ENCODE measurements at regions not wholly inside any gene's neighbourhood (a gene's known extent, or its start where the extent isn't known, plus 50 kb on each side); places are given as distances from the start of the nearest gene placed in this dataset.

DNA sequence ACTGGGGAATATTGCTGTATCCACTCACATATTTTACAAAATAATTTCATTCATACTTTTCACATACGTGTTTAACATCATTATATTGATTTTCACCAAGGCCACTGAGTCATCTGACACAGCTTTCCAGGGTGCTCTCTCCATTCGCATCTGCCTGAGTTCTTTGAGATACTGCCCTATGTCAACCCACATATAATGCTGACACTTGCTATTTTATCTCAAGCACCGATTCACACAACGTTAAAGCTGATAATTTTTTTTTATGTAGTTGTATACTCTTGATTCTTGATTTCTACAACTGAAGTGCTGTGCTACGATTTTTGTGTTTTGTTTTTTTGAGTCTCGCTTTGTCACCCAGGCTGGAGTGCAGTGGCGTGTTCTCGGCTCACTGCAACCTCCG is 249.8 kb upstream of the CDIN1 start:
- no peak for DNase-seq (ENCODE audit: low read depth, low spot score)
- no peak overlapping the region for H3K4me3 ChIP-seq (ENCODE audit: low read length)

- no peak for DNase-seq (ENCODE audit: low read depth, low spot score)
- no peak overlapping the region for H3K4me3 ChIP-seq (ENCODE audit: low read length)
Observed at GRCh38 chr15:36330598-36330997, 248.8 kb upstream of the CDIN1 start.

DNA sequence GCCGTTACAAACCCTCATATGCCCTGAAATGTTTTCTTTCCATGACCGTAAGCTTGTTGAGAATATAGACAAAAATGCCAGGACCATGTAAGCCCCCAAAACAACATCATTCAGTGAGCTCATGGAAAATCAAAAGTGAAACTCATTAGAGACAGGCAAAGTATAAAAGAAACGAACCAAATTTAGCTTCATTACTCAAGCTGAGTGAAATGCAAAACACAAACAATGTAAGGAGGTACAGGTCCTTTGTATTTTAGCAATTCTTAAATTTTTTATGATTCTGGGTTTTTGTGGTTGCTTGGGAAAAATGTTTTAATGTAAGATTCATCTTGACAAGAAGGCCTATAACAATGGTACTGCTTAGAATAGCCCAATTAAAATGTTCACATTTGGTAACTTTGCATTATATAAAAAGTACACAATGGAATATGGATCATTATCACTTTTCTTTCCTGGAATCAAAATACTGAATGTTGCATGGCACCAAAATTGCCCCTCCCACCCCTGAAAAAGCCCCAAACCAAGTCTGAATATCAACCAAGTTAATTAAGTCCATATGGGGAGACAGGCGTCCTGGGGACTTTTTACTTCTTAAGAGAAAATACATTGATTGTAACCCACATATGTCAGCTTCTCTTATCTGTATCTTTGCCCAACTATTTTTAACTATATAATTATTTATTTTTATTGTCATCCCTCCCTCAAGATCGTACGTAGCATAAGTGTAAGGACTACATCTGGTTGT is 247.7 kb upstream of the CDIN1 start:
- DNase-seq (ENCODE audit: low read depth, low spot score), result no peak
- no peak overlapping the region for H3K4me3 ChIP-seq (ENCODE audit: low read length)

DNA sequence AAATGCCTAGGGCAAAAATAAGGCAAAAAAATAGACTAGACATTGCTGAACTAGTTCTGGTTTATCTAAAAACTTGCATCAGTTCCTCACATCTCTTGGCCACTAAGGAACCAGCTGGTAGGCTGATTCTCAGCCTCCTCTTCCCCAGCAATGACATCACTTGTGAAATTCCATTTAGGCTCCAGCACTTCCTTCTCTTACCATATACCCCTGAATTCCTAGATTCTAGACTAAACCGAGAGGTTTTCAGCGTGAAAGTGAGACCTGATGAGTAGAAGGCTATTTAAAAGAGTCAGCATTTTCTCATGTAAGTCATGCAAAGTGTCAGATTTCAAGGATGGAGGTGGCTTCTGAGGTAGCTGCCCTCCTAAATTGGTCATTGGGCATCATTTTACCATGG is 247.1 kb upstream of the CDIN1 start:
- DNase-seq (ENCODE audit: low read depth, low spot score), result no peak
- no peak overlapping the region for H3K4me3 ChIP-seq (ENCODE audit: low read length)

DNA sequence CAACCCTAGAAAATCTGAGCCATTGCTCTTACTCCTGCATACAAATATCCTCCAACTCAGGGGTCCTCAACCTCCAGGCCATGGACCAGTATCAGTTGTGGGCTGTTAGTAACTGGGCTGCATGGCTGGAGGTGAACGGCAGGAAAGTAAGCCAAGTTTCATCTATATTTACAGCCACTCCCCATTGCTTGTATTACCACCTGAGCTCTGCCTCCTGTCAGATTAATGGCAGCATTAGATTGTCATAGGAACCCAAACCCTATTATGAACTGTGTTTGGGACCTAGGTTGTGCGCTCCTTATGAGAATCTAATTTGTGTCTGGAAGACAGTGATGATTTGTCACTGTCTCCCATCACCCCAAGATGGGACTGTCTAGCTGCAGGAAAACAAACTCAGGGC is 246.5 kb upstream of the CDIN1 start:
- no peak for DNase-seq (ENCODE audit: low read depth, low spot score)
- H3K4me3 ChIP-seq (ENCODE audit: low read length), result no peak overlapping the region

DNA sequence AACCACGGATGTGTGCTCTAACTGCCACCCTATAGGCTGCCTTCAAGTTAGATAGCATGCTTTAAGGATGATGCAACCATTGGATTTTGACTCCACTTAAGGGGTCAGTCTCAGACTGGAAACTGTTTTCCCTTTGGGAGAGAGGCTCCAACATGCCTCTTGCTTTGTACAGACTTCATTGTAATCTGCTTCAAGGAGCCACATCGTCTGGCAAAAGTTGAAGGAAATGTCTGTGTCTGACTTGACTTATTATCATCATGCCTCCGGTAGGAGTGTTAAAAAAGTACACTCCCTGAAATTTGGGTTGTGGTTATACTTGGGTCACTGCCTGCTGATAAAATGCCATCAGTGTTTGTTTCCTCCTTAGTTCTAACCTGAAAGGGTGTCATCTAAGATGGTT is 245.4 kb upstream of the CDIN1 start:
- no peak for DNase-seq (ENCODE audit: low read depth, low spot score)
- H3K4me3 ChIP-seq (ENCODE audit: low read length), result no peak overlapping the region

GRCh38 chr15:36335224-36335623 is 244.2 kb upstream of the CDIN1 start:
- no peak overlapping the region for H3K4me3 ChIP-seq (ENCODE audit: low read length)
- DNase-seq (ENCODE audit: low read depth, low spot score), result no peak

DNA sequence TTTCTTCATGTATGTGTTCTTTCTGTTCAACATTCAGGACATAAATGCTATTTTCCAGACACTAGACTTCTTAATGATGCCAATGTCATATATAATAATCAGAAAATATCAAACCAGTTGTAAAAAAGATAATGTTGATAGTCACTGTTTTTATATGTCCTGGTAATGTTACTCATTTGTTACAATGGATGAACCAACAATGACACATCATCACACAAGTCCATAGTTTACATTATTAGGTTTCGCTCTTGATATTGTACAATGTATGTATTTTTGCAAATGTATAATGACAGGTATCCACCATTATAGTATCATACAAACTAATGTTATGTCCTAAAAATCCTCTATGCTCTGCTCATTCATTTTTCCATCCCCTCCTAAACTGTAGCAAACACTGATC is 243.8 kb upstream of the CDIN1 start:
- no peak overlapping the region for H3K4me3 ChIP-seq (ENCODE audit: low read length)
- DNase-seq (ENCODE audit: low read depth, low spot score), result no peak

DNA sequence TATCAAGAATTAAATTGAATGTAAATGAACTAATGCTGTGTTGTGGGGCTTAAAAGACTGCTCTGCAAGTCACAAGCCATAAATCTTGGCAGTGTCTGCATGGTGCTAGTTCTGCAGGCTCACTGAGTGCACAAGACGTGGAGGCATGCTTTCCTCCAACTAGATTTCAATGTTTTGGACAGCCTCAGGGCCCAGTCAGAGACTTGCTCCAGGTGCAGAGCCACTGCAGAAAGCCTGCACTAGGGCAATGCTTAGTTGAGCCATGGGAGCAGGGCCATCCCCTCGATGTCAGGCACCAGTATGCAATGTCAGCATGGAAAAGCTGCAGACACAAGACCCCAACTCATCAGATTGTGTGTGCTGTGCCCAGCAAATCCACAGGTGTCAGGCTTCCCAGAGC is 234.5 kb upstream of the CDIN1 start:
- H3K4me3 ChIP-seq (ENCODE audit: low read length), result no peak overlapping the region
- no peak for DNase-seq (ENCODE audit: low read depth, low spot score)

DNA sequence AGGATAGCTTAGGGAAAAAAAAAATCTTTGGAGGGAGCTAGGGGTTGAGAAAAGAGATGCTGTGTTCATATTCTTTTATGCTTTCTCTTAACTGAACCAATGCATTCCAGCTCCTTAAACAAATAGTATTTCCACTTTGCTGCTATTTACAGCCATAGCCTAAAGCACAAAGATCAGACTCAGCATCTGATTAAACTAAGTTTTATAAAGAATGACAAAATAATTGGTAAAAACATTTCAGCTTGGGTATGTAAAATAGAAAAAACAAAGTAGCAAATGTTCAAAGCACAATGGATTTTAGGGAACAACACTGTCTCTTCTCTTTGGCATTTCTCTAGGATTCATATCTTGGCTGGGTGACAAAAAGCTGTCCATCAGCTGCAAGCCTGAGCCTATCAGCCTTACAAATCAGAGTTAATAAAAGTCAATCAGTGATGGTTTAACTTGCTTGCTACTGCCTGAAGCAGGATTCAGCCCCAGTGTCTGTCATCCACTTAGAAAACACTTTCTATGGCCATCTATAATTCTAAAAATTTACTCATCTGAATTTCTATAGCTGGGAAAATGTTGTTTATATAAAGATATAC is 232.1 kb upstream of the CDIN1 start:
- H3K4me3 ChIP-seq (ENCODE audit: low read length), result no peak overlapping the region
- DNase-seq (ENCODE audit: low read depth, low spot score), result no peak

DNA sequence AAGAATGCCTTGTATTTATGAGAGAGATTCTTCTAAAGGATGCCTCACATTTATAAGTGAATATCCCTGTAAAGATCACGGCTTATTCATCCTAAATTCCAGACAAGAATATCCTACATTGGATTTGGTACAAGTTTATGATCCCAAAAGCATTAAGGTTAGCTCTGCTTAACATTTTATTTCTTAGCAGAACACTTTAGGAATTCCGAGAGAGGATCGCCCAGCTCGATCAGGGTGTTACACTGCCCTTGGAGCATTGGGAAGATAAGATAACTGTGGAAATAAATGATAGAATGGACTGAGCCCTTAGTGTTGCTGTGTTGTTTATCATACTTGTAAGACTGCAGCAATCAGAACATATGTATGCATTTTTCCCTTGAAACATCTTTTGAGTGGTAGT is 223.0 kb upstream of the CDIN1 start:
- H3K4me3 ChIP-seq (ENCODE audit: low read length), result no peak overlapping the region
- no peak for DNase-seq (ENCODE audit: low read depth, low spot score)

DNA sequence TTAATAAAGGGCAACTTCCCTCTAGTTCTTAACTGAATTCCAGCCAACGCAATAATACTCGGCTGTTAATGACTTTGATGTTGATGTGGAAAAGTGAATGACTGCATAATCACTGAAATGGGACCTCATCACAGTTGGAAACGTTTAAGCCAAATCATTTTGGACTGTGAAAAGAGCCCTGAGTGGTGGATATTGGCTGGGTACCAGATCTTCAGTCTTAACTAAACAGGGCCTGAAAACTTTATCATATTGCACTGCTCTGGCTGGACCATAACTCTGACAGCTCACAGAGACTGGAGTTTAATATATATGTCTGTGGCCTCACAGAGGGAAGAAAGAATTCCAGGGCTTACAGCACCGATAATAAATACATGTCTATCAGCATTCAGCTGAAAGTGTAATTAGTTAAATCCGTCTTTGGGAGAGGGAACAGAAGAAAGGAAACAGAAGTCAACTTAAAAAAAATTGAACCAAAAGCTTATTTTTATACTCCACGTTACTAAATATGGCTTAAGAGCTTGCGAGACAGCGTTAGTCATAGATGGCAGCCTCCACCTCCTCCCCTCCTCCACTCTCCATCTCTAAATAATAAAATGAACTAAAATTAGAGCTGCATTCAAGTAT is 222.3 kb upstream of the CDIN1 start:
- H3K4me3 ChIP-seq (ENCODE audit: low read length), result no peak overlapping the region
- DNase-seq (ENCODE audit: low read depth, low spot score), result no peak

DNA sequence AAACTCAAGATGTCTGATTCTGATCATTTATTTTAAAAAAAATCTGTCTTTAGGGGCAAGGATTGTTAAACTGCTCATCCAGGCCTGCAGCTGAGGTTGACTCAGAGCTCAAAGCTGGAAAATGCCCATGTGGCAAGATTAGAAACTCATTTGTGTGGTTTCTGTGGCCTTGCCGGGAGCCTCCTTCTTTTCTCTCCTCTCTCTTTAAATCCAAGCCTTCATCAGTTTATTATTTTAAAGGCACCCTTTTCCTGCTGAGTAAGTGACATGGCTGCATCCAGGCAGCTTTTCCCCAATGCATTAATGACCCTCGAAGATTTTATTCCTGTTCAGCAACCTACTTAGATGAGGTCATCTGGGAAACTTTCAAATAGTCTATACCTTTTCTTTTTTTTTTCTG is 221.3 kb upstream of the CDIN1 start:
- DNase-seq (ENCODE audit: low read depth, low spot score), result no peak
- no peak overlapping the region for H3K4me3 ChIP-seq (ENCODE audit: low read length)

- no peak for DNase-seq (ENCODE audit: low read depth, low spot score)
- H3K4me3 ChIP-seq (ENCODE audit: low read length), result no peak overlapping the region
Observed at GRCh38 chr15:36358523-36358922, 220.9 kb upstream of the CDIN1 start.

GRCh38 chr15:36359286-36359685 is 220.1 kb upstream of the CDIN1 start:
- no peak overlapping the region for H3K4me3 ChIP-seq (ENCODE audit: low read length)
- no peak for DNase-seq (ENCODE audit: low read depth, low spot score)

DNA sequence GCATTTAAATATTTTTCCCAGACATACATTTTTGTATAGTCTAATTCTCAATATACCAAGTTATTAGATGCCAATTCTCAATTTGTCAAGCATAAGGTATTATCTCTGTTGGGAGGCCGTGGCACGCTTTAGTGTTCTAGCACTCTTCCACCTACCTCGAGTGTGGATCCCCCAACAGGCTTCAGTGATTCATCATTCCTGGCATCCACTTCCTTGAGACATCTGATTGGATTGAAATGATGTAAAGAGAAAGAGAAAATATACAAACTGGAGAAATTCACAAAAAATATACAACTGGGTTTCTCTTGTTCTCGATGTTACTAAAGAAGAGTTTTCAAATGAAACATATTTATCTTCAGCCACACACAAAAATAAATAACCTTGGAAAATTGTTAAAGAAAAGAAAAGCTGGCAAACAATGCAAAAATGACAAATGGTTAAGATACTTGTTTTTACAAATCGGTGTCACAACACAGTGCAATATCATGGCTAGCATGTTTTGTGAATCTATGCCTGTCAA is 218.0 kb upstream of the CDIN1 start:
- DNase-seq (ENCODE audit: low read depth, low spot score), result no peak

GRCh38 chr15:36362509-36362915 is 216.9 kb upstream of the CDIN1 start:
- H3K4me3 ChIP-seq (ENCODE audit: low read length), result no peak overlapping the region
- DNase-seq (ENCODE audit: low read depth, low spot score), result no peak

More for the DNA sequence above, 218.0 kb upstream of the CDIN1 start:
- no peak overlapping the region for H3K4me3 ChIP-seq (ENCODE audit: low read length)

GRCh38 chr15:36363335-36363734 is 216.1 kb upstream of the CDIN1 start:
- DNase-seq (ENCODE audit: low read depth, low spot score), result no peak
- no peak overlapping the region for H3K4me3 ChIP-seq (ENCODE audit: low read length)

GRCh38 chr15:36364377-36364776 is 215.0 kb upstream of the CDIN1 start:
- no peak for DNase-seq (ENCODE audit: low read depth, low spot score)
- H3K4me3 ChIP-seq (ENCODE audit: low read length), result no peak overlapping the region

DNA sequence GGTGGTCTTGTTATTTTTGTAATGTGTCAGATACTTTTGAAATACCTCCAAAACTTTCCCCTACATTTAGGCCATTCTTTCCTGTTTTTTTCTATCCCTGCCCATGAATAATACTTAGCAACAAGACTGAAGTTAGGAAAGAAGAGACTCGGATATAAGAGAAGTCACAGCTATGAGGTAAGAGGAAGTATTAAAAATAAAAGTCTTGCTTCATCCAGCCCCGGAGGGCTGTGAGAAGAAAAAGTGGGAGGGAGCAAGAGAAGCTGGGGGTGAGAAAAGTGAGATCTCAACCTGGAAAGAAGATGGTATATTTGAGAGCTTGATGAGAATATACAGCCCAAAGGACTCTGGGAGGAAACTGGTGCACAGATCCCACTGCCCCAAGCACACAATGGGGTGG is 213.5 kb upstream of the CDIN1 start:
- no peak for DNase-seq (ENCODE audit: low read depth, low spot score)
- no peak overlapping the region for H3K4me3 ChIP-seq (ENCODE audit: low read length)
